GM23338 (cell line): ENCODE measurements at regions not wholly inside any gene's neighbourhood (a gene's known extent, or its start where the extent isn't known, plus 50 kb on each side); places are given as distances from the start of the nearest gene placed in this dataset.

Experiments used
- ATAC-seq: fragments of 200-7000 bp; cut with Tn5 transposase; 3 replicates; pipeline ENCODE4 v1.9.1; 2020
- DNase-seq: peaks from one replicate; pipeline ENCODE4 v3.0.0-alpha.2; 2015; ENCODE audit warnings: low spot score
- H2AFZ ChIP-seq: fragments of 200-600 bp; sonication (generic); 2 replicates; pipeline ENCODE4 v1.8.0; 2016; ENCODE audit warnings: antibody characterized with exemption, mild to moderate bottlenecking, moderate library complexity
- H3F3A ChIP-seq: fragments of 200-600 bp; sonication (generic); replicated peaks from 2 replicates; pipeline ENCODE4 v1.8.0; 2017; ENCODE audit warnings: antibody characterized with exemption, mixed run types, low read depth
- H3K27ac ChIP-seq: fragments of 200-600 bp; sonication (generic); 2 replicates; pipeline ENCODE4 v1.6.1; 2016; ENCODE audit warnings: low read depth
- H3K27me3 ChIP-seq: fragments of 200-600 bp; sonication (generic); 2 replicates; pipeline ENCODE4 v1.8.0; 2016; ENCODE audit warnings: mild to moderate bottlenecking, mixed run types, moderate library complexity; ENCODE audit not compliant: insufficient read depth
- H3K36me3 ChIP-seq: fragments of 200-600 bp; sonication (generic); 2 replicates; pipeline ENCODE4 v1.8.0; 2016; ENCODE audit warnings: mild to moderate bottlenecking; ENCODE audit not compliant: insufficient read depth
- H3K4me1 ChIP-seq: fragments of 200-600 bp; sonication (generic); 2 replicates; pipeline ENCODE4 v1.8.0; 2016; ENCODE audit warnings: mild to moderate bottlenecking, moderate library complexity; ENCODE audit not compliant: insufficient read depth
- H3K4me2 ChIP-seq: fragments of 200-600 bp; sonication (generic); 2 replicates; pipeline ENCODE4 v1.7.1; 2017; ENCODE audit warnings: mixed run types
- H3K4me3 ChIP-seq: fragments of 200-600 bp; sonication (generic); 2 replicates; pipeline ENCODE4 v1.6.1; 2016; ENCODE audit warnings: mixed run types
- H3K79me2 ChIP-seq: fragments of 200-600 bp; sonication (generic); replicated peaks from 2 replicates; pipeline ENCODE4 v1.8.0; 2017; ENCODE audit warnings: mild to moderate bottlenecking; ENCODE audit not compliant: insufficient read depth
- H3K9me2 ChIP-seq: fragments of 200-600 bp; sonication (generic); 2 replicates; pipeline ENCODE4 v1.8.0; 2017; ENCODE audit not compliant: insufficient read depth
- H4K20me1 ChIP-seq: fragments of 200-600 bp; sonication (generic); replicated peaks from 2 replicates; pipeline ENCODE4 v1.8.0; 2017; ENCODE audit warnings: mild to moderate bottlenecking; ENCODE audit not compliant: insufficient read depth
- H3K27ac Mint-ChIP-seq: 2 replicates; pipeline ENCODE4 v1.8.0; 2020; ENCODE audit warnings: inconsistent platforms, mild to moderate bottlenecking, moderate library complexity, mixed read lengths
- H3K27me3 Mint-ChIP-seq: 3 replicates; pipeline ENCODE4 v1.8.0; 2022; ENCODE audit warnings: low read depth, mild to moderate bottlenecking, moderate library complexity, mixed read lengths, inconsistent platforms; ENCODE audit not compliant: insufficient read depth, poor library complexity
- H3K36me3 Mint-ChIP-seq: 3 replicates; pipeline ENCODE4 v1.8.0; 2021; ENCODE audit warnings: low read depth, mild to moderate bottlenecking, inconsistent platforms, moderate library complexity, mixed read lengths
- H3K4me1 Mint-ChIP-seq: 3 replicates; pipeline ENCODE4 v1.8.0; 2020; ENCODE audit warnings: mild to moderate bottlenecking, inconsistent platforms, mixed read lengths
- H3K4me3 Mint-ChIP-seq: 3 replicates; pipeline ENCODE4 v1.8.0; 2021; ENCODE audit warnings: moderate library complexity, mild to moderate bottlenecking, inconsistent platforms, mixed read lengths
- H3K9me3 Mint-ChIP-seq: 3 replicates; pipeline ENCODE4 v1.8.0; 2020; ENCODE audit warnings: moderate library complexity, mild to moderate bottlenecking, inconsistent platforms, mixed read lengths
- CTCF ChIP-seq, 2 experiments: fragments of 200-600 bp in 1 of 2; sonication (generic) in 1 of 2; conservative IDR thresholded peaks; 2 replicates each; pipeline versions ENCODE4 v1.5.1 to v1.6.1; 2016 to 2017; ENCODE audit warnings: antibody characterized with exemption in 2 of 2, low read depth in 2 of 2, mild to moderate bottlenecking in 2 of 2, moderate library complexity in 1 of 2
- EZH2 ChIP-seq: fragments of 200-600 bp; sonication (generic); IDR thresholded peaks from one replicate; pipeline ENCODE4 v1.8.0; 2017; ENCODE audit warnings: antibody characterized with exemption, mild to moderate bottlenecking, low read depth; ENCODE audit not compliant: unreplicated experiment
- JUNB ChIP-seq: IDR thresholded peaks from one replicate; pipeline ENCODE4 v1.6.1; 2016; ENCODE audit warnings: antibody characterized with exemption; ENCODE audit not compliant: unreplicated experiment
- NANOG ChIP-seq: IDR thresholded peaks from 2 replicates; pipeline ENCODE4 v1.6.1; 2016; ENCODE audit warnings: antibody characterized with exemption, borderline replicate concordance
- POLR2AphosphoS5 ChIP-seq: IDR thresholded peaks from 2 replicates; pipeline ENCODE4 v1.6.1; 2016; ENCODE audit warnings: antibody characterized with exemption, low read depth
- REST ChIP-seq: IDR thresholded peaks from one replicate; pipeline ENCODE4 v1.6.1; 2018; ENCODE audit warnings: antibody characterized with exemption; ENCODE audit not compliant: unreplicated experiment
- STAT1 ChIP-seq: IDR thresholded peaks from one replicate; pipeline ENCODE4 v1.6.1; 2016; ENCODE audit warnings: antibody characterized with exemption; ENCODE audit not compliant: unreplicated experiment
- ZNF114 ChIP-seq: fragments of 250-450 bp; sonication (Bioruptor Pico); IDR thresholded peaks from 2 replicates; pipeline ENCODE4 v1.5.0; 2020; ENCODE audit warnings: mild to moderate bottlenecking, moderate library complexity
- ZNF331 ChIP-seq: fragments of 250-450 bp; sonication (Bioruptor Pico); IDR thresholded peaks from 2 replicates; pipeline ENCODE4 v1.5.0; 2020; ENCODE audit warnings: low read depth, mild to moderate bottlenecking, moderate library complexity
- TF ChIP-seq, protein P1 (sequence below): IDR thresholded peaks from 2 replicates; pipeline ENCODE4 v1.6.1; 2016; ENCODE audit warnings: antibody characterized with exemption

DNA sequence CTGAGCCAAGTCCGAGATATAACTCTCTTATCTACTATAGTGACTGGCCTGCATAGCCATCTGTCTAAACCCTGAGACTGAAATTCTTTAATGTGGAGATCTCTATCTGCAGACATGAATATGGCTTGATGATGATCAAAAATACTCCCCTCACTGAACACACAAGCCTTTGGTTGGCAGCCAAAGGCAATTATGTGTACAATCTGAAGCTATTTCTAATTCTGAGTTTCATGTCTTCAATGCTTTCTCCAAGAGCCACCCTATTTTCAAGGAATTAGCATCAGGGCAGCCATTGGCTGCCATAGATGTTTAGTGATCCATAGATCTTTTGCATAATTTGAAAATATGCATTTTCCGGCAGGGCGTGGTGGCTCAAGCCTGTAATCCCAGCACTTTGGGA is 168.2 kb downstream of the TGFB2 start (continued):
- TF ChIP-seq, protein P1, sequence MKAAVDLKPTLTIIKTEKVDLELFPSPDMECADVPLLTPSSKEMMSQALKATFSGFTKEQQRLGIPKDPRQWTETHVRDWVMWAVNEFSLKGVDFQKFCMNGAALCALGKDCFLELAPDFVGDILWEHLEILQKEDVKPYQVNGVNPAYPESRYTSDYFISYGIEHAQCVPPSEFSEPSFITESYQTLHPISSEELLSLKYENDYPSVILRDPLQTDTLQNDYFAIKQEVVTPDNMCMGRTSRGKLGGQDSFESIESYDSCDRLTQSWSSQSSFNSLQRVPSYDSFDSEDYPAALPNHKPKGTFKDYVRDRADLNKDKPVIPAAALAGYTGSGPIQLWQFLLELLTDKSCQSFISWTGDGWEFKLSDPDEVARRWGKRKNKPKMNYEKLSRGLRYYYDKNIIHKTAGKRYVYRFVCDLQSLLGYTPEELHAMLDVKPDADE = no peak
- TF ChIP-seq ZNF114 (CRISPR knock-in tag) (no peak), EZH2 (no peak)

GRCh38 chr1:218514689-218515088 is 169.6 kb downstream of the TGFB2 start:
- Histone ChIP-seq H3K36me3 (no peaks in the 10 kb centered on the region), H3K4me1 (no peaks in the 10 kb centered on the region), H4K20me1 (no peaks in the 10 kb centered on the region), H3F3A (no peaks in the 10 kb centered on the region), H3K4me3 (no peak overlapping the region), H3K9me2 (no peaks in the 10 kb centered on the region), H3K4me2 (no peak overlapping the region), H2AFZ (no peak overlapping the region), H3K79me2 (no peaks in the 10 kb centered on the region), H3K27me3 (no peaks in the 10 kb centered on the region), H3K27ac (no peak overlapping the region)
- DNase-seq (no peak), ATAC-seq (no peak)
- Mint-ChIP-seq H3K27ac (no peak overlapping the region), H3K4me3 (no peak overlapping the region), H3K9me3 (peaks cover 6% of the 10 kb centered on the region; the same call in 1 of the 3 replicates), H3K4me1 (peaks cover 3% of the 10 kb centered on the region; the same call in 2 of the 3 replicates), H3K36me3 (peaks cover 3% of the 10 kb centered on the region; the same call in 1 of the 3 replicates), H3K27me3 (no peaks in the 10 kb centered on the region)
- TF ChIP-seq CTCF (conservative IDR thresholded peaks at IDR 0.05; ENCODE audit: low read depth in 2 of 2) (no peak), EZH2 (no peak), JUNB (no peak), ZNF331 (CRISPR knock-in tag) (no peak), ZNF114 (CRISPR knock-in tag) (no peak), NANOG (no peak), REST (no peak), POLR2AphosphoS5 (no peak), STAT1 (no peak)
- TF ChIP-seq, protein P1 = no peak
